ENCODE measurements at regions not wholly inside any gene's neighbourhood (a gene's known extent, or its start where the extent isn't known, plus 50 kb on each side); places are given as distances from the start of the nearest gene placed in this dataset.

DNA sequence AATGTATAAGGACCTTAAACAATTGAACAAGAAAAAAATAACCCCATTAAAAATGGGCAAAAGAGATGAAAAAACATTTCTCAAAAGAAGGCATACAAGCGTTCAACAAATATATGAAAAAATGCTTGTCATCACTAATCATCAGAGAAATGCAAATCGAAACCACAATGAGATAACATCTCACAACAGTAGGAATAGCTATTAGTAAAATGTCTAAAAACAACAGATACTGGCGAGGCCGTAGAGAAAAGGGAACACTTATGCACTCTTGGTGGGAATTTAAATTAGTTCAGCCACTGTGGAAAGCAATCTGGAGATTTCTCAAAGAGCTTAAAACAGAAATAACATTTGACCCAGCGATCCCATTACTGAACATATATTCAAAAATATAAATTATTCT, 769.8 kb upstream of the MGAT4C start:
- H3K4me3 ChIP-seq, result no peak overlapping the region
- H3K27ac ChIP-seq, result no peak overlapping the region
- H3K27me3 ChIP-seq, result no peaks in the 10 kb centered on the region
- DNase-seq, result no peak
- intact Hi-C loops (cut with DNase I; ENCODE audit: low total_unique reads), result no loop called here
- H3K36me3 ChIP-seq, result no peaks in the 10 kb centered on the region
- no peaks in the 10 kb centered on the region for H3K9me3 ChIP-seq
- H3K4me1 ChIP-seq, result no peaks in the 10 kb centered on the region
- TF ChIP-seq POLR2A (IDR thresholded peaks at IDR 0.05), result no peak
- TF ChIP-seq, protein P1, sequence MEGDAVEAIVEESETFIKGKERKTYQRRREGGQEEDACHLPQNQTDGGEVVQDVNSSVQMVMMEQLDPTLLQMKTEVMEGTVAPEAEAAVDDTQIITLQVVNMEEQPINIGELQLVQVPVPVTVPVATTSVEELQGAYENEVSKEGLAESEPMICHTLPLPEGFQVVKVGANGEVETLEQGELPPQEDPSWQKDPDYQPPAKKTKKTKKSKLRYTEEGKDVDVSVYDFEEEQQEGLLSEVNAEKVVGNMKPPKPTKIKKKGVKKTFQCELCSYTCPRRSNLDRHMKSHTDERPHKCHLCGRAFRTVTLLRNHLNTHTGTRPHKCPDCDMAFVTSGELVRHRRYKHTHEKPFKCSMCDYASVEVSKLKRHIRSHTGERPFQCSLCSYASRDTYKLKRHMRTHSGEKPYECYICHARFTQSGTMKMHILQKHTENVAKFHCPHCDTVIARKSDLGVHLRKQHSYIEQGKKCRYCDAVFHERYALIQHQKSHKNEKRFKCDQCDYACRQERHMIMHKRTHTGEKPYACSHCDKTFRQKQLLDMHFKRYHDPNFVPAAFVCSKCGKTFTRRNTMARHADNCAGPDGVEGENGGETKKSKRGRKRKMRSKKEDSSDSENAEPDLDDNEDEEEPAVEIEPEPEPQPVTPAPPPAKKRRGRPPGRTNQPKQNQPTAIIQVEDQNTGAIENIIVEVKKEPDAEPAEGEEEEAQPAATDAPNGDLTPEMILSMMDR (IDR thresholded peaks at IDR 0.05), result no peak

DNA sequence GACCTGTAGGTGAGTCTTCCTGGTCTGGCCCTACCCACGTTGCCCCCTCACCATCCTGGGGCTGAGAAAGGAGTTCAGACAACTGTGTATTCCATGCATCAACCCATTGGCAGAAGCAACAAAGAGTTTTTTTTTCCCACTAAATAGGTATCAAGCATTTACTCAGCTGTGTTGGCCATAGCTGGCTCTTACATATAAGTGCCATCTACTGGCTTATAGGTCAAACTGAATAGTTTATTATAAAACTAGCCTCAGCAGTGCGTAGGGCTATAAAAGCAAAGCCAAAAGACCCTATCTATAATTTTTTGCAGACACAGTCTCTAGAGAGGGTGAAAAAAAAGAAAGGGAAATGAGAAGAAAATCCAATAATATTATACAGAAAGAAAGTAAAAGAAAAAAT, 765.2 kb upstream of the MGAT4C start:
- intact Hi-C loops (cut with DNase I; ENCODE audit: low total_unique reads), result no loop called here
- Histone ChIP-seq H3K27me3 (no peaks in the 10 kb centered on the region), H3K27ac (no peak overlapping the region), H3K4me3 (no peak overlapping the region), H3K9me3 (peaks cover 0 to 2% of the 10 kb centered on the region in 2 donors), H3K4me1 (no peaks in the 10 kb centered on the region), H3K36me3 (no peaks in the 10 kb centered on the region)
- TF ChIP-seq POLR2A (IDR thresholded peaks at IDR 0.05), result no peak
- TF ChIP-seq, protein P1 (IDR thresholded peaks at IDR 0.05), result no peak
- DNase-seq, result no peak

DNA sequence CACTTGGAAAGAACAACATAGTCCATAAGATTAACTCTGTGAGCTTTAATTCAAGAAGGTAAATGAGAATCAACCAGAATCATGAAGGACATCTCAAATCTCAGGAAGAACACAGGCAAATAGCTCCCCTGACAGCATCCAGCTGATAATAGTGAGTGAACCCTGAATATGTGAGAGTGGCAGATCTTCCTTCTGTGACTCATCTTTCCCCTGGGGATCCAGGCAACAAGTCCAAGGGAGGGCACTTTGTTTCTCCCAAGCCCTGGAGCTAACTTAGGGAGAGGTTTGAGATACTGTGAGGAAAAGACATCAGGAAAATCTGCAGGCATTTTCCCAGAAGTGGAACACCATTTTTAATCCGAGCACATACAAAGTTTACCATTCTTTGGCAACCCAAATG, 763.9 kb upstream of the MGAT4C start:
- intact Hi-C loops (cut with DNase I; ENCODE audit: low total_unique reads), result no loop called here
- Histone ChIP-seq H3K9me3 (peaks cover 0 to 2% of the 10 kb centered on the region in 2 donors), H3K27ac (no peak overlapping the region), H3K36me3 (no peaks in the 10 kb centered on the region), H3K27me3 (no peaks in the 10 kb centered on the region), H3K4me1 (no peaks in the 10 kb centered on the region), H3K4me3 (no peak overlapping the region)
- TF ChIP-seq POLR2A (IDR thresholded peaks at IDR 0.05), result no peak
- TF ChIP-seq, protein P1 (IDR thresholded peaks at IDR 0.05), result no peak
- DNase-seq, result no peak

DNA sequence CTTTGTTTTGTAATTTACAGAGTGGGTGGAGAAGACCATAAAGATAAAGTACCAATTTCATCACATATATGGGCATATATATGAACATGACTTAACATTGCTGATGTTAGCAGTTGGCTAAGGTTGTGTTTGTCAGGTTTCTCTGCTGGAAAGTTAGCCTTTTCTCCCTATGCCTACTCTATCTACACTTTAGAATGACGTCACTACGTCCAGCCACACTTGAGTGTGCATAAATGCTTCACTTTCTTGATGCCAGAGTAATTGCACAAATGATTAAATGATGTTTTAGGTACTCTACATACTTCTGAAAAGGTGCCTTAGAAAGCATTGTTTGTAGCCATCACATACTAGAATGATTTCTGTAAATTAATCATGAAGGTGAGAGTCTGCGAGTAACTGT, 759.2 kb upstream of the MGAT4C start:
- H3K9me3 ChIP-seq, result peaks cover 0 to 2% of the 10 kb centered on the region in 2 donors
- H3K4me1 ChIP-seq, result no peaks in the 10 kb centered on the region
- TF ChIP-seq, protein P1 (IDR thresholded peaks at IDR 0.05), result no peak
- no peak for TF ChIP-seq POLR2A (IDR thresholded peaks at IDR 0.05)
- H3K4me3 ChIP-seq, result no peak overlapping the region
- no peak for DNase-seq
- no peaks in the 10 kb centered on the region for H3K36me3 ChIP-seq
- no peak overlapping the region for H3K27ac ChIP-seq
- intact Hi-C loops (cut with DNase I; ENCODE audit: low total_unique reads), result no loop called here
- no peaks in the 10 kb centered on the region for H3K27me3 ChIP-seq

DNA sequence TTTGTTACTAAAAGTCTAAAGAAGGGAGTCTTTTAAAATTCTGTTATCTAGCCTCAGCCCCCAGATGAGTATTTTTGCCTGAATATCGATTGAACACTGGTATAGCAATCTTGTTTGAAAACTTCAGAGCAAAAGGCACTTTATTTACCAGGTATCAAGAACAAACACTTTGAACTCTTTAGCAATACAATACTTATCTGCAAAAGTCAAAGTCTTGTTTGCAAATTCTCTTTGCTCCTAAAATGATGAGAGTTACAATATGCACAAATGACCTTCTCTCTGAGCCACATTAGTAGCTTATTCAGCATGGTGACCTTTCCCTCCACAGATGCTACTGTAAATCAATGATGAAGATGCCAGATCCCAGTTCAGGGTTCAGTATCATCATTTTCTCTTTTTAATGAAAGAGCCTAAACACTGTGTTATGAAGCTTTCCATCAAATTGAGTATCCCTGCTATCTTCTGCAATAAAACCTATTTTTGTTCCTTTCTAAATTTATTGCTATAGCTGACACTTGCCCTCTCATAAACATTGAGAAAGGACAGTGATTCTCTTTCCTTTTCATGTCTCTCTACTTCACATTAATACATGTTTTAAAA, 752.7 kb upstream of the MGAT4C start:
- Histone ChIP-seq H3K4me3 (no peak overlapping the region), H3K27me3 (no peaks in the 10 kb centered on the region), H3K36me3 (no peaks in the 10 kb centered on the region), H3K4me1 (no peaks in the 10 kb centered on the region), H3K27ac (no peak overlapping the region), H3K9me3 (no peaks in the 10 kb centered on the region)
- intact Hi-C loops (cut with DNase I; ENCODE audit: low total_unique reads), result no loop called here
- no peak for DNase-seq
- TF ChIP-seq POLR2A (IDR thresholded peaks at IDR 0.05), result no peak
- TF ChIP-seq, protein P1 (IDR thresholded peaks at IDR 0.05), result no peak
